ENCODE measurements at regions not wholly inside any gene's neighbourhood (a gene's known extent, or its start where the extent isn't known, plus 50 kb on each side); places are given as distances from the start of the nearest gene placed in this dataset.

- ATAC-seq (no peak), DNase-seq (no peak)
- Histone ChIP-seq H3K9me3 (no peaks in the 10 kb centered on the region), H3K36me3 (no peaks in the 10 kb centered on the region), H3K4me3 (no peak overlapping the region), H3K4me1 (peaks cover 0 to 13% (median 3%) of the 10 kb centered on the region in 12 donors), H3K27me3 (no peaks in the 10 kb centered on the region), H3K27ac (no peak overlapping the region)
- TF ChIP-seq CTCF (IDR thresholded peaks at IDR 0.05) = no peak
- TF ChIP-seq POLR2A (IDR thresholded peaks at IDR 0.05) = no peak
- 77 to 92% (median 81%) methylated on average over 2 of the region's 2 CpGs for WGBS, 4 donors
- intact Hi-C loops (cut with DNase I) = no loop called here
Observed at GRCh38 chr17:13400491-13400890, 201.2 kb downstream of the HS3ST3A1 start.

GRCh38 chr17:13398853-13399252 is 202.9 kb downstream of the HS3ST3A1 start:
- H3K9me3 ChIP-seq = no peaks in the 10 kb centered on the region
- no peak for DNase-seq
- no peaks in the 10 kb centered on the region for H3K27me3 ChIP-seq
- H3K36me3 ChIP-seq = no peaks in the 10 kb centered on the region
- intact Hi-C loops (cut with DNase I) = no loop called here
- H3K27ac ChIP-seq = no peak overlapping the region
- peak in 1 of 4 donors; percentile 56 for ATAC-seq
- H3K4me3 ChIP-seq = no peak overlapping the region
- WGBS, 4 donors = 37 to 59% (median 48%) methylated on average over 1 of the region's 1 CpG
- H3K4me1 ChIP-seq = peaks cover 0 to 7% (median 0%) of the 10 kb centered on the region in 12 donors
- no peak for TF ChIP-seq POLR2A (IDR thresholded peaks at IDR 0.05)
- no peak for TF ChIP-seq CTCF (IDR thresholded peaks at IDR 0.05)

GRCh38 chr17:13398091-13398490 is 203.6 kb downstream of the HS3ST3A1 start:
- no peaks in the 10 kb centered on the region for H3K9me3 ChIP-seq

GRCh38 chr17:13395862-13396261 is 205.9 kb downstream of the HS3ST3A1 start:
- intact Hi-C loops (cut with DNase I) = no loop called here
- H3K4me1 ChIP-seq = peaks cover 0 to 5% (median 0%) of the 10 kb centered on the region in 12 donors
- no peak for ATAC-seq
- WGBS, 4 donors = 80 to 96% (median 82%) methylated on average over 1 of the region's 1 CpG
- H3K36me3 ChIP-seq = no peaks in the 10 kb centered on the region
- no peak overlapping the region for H3K27ac ChIP-seq
- DNase-seq = no peak
- H3K9me3 ChIP-seq = no peaks in the 10 kb centered on the region
- H3K4me3 ChIP-seq = no peak overlapping the region
- TF ChIP-seq CTCF (IDR thresholded peaks at IDR 0.05) = no peak
- no peak for TF ChIP-seq POLR2A (IDR thresholded peaks at IDR 0.05)
- H3K27me3 ChIP-seq = no peaks in the 10 kb centered on the region

More at GRCh38 chr17:13398091-13398490, 203.6 kb downstream of the HS3ST3A1 start:
- Histone ChIP-seq H3K36me3 (no peaks in the 10 kb centered on the region), H3K4me1 (peaks cover 0 to 5% (median 0%) of the 10 kb centered on the region in 12 donors), H3K4me3 (no peak overlapping the region), H3K27ac (no peak overlapping the region), H3K27me3 (no peaks in the 10 kb centered on the region)
- 91 to 100% (median 96%) methylated on average over 1 of the region's 1 CpG for WGBS, 4 donors
- no peak for DNase-seq
- intact Hi-C loops (cut with DNase I) = no loop called here
- no peak for TF ChIP-seq POLR2A (IDR thresholded peaks at IDR 0.05)
- TF ChIP-seq CTCF (IDR thresholded peaks at IDR 0.05) = no peak
- no peak for ATAC-seq

All from heart left ventricle (tissue), 16 donors.